GM18868 (cell line): ENCODE measurements at regions not wholly inside any gene's neighbourhood (a gene's known extent, or its start where the extent isn't known, plus 50 kb on each side); places are given as distances from the start of the nearest gene placed in this dataset.

Source experiments
- ATAC-seq: cut with Tn5 transposase; IDR thresholded peaks from one replicate; pipeline ENCODE4 v1.9.1; 2021; ENCODE audit warnings: mild to moderate bottlenecking, moderate library complexity; ENCODE audit not compliant: unreplicated experiment

DNA sequence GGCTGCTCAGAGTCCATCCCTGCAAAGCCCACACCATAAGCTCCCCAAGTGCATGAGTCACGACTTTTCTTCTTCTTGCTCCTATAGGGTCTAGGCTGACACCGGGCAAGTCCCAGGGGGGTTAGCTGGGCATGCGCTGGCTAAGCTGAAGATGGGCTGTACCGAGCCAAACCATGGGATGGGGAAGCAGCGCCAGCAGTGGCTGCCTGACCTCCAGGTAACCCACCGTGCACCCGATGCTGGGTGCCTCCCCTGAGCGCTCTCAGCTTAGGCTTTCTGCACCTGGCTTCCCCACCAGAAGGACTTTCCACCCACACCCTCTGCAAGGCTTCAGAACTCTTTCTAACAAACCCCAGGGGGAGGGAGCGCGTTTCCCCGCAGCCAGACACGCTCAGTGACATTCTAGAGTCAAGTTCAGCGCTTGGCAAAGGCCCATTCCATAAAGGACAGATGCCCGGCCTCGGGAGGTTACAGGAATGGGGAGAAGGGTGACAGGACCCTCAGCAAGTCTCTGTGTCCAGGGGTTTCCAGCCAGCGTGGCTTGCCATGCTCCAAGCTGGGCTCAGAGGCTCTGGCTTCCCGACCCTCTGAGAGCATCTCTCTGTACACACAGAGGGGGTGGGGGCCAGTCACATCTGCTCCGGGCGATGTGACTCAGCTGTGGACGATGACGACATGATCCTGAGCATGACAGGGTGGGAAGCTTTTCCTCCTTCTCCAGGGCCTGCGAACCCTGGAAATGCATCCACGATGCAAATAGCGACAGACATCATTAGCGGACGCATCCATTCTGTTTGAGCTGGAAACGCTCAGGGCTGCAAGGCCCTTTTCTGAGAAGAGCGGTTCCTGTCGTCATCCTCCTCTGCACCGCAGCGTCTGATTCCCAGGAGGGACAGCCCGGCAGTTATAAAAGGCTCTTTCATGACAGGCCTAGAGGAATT, 107.8 kb downstream of the SIK1 start:
- no peak for ATAC-seq

DNA sequence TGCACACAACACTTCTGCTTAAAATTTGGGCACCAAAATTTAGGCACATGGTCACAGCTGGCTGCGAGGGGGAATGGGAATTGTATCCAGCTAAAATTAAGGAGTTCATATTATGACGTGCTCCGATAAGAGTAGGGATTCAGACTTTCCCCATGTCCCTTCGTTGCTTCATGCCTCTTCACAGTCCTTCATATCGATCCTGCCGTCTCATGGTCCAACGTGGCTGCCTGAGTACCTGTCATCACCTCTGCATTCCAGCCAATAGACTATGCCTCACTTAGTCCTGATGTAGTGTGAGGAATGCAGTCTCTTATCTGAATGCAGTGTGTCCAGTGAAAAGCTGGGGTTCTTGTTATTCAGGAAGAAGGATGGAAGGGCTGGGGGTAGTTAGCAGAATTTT, 108.6 kb downstream of the SIK1 start:
- no peak for ATAC-seq

DNA sequence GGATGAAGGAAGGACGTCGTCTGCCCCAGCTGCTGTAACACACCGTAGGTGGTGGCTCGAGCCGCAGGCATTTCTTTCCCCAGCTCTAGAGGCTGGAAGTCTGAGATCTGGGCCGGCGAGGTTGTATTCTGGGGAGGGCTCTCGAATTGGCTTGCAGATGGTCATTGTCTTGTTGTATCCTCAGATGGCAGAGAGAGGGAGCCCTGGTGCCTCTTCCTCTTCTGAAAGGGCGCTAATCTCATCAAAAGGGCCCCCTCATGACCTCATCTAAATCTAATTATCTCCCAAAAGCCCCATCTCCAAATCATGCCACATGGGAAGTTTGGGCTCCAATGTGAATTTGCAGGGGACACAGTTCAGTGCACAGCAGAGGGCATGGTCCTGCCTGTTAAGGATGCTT, 109.0 kb downstream of the SIK1 start:
- ATAC-seq, result no peak

DNA sequence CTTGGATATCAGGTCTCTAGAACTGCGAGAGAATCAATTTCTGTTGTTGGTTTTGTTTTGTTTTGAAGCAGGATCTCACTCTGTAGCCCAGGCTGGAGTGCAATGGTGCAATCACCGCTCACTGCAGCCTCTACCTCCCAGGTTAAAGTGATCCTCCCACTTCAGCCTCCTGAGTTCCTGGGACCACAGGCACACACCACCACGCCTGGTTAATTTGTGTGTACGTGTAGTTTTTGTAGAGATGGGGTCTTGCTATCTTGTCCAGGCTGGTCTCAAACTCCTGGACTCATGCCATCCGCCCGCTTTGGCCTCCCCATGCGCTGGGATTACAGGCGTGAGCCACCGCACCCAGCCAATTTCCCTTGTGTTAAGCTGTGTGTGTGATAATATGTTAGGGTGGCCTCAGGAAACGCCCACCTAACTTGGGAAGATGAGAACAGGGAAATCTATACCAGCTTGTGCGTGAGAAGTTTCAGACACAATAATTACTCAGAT, 109.6 kb downstream of the SIK1 start:
- no peak for ATAC-seq

DNA sequence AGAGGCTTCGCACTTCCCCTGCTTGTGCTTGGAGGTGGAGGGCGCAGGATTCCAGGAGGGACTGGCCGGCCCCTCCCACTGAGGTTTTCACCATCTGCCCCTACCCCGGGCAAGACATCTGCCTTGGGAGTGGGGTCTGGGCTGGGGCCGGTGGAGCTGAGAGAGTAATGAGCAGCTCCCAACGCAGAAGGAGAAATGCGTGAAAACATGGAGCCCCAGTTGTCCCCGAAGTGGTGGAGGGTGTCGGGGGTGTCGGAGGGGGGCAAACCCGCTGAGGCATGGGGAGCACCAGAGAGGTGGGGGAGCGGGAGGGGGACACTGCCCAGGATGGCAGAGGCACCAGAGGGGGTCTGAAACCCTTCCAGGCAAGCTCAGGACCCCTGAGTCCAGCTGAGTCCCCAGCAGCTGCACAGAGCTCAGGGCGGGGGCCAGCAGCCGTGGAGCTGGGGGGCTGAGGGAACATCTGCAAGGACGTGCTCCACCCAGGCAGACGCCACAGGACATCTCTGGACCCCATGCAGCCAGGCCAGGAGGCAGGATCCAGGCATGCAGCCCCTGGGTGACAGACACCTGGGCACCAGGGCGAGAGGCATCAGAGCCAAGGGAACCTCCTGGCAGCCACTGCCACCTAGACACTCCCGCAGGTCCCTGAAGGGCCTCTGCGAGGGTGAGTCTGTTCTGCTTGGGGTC, 110.6 kb downstream of the SIK1 start:
- ATAC-seq, result no peak

DNA sequence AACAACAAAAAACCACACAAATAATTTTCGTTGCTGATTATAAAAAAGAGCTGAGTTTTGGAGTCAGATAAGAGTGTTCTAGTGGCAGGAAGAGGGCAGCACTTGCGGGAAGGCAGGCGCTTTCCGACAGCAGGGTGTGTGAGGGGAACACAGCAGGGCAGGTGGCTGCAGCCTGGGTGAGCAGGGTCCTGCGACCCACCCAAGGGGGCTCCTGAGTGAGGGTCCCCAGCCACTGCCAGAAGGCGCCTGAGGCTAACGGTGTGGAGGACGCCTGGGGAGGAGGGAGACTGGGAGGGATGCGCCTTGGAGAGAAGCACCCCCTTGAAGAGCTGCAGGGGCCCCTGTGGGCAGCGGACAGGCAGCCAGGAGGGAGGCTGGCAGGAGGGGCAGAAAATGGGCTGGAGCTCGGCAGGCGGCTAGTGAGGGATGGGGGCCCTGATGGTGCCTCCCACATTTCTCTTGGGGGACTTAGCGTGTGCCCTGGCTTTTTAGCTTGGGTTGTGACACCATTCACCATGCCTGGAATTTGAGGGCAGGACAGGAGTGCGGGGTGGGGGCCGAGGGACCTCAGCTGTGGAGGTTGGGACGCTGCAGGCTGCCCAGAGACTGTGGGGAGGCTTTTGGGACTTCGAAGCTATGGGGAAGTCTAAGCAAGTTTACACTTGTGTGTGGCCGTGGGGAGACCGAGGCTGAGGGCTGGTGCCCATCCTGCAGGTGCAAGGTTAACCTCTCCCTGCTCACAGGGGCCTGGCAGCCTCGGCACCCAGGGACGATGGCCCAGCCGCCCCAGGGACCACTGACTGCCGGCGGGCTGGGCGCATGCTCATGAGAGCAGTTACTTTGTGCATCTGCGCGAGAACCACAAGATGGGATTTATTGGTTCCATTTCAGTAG, 111.4 kb downstream of the SIK1 start:
- ATAC-seq, result no peak

DNA sequence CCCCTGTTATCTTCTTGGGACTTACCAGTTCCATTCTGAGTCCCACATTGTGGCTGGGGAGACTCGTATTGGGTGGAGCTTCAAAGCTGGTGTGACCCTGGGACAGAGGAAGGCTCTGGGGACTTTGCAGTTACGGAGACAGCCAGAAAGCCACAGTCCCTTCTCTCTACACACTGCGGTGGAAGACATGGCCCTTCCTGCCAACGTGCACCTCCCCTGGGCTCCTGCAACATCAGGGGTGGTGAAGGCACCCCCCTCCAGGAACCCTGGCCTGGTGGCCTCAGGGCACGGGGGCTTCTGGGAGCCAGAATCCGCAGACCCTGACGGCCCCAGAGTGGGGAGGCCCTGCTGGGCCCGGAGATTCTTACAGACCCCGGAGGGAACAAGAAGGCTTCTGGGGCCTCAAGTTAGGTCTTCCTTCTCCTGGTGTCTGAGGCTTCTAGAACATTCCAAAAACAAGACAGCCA, 113.0 kb downstream of the SIK1 start:
- no peak for ATAC-seq

DNA sequence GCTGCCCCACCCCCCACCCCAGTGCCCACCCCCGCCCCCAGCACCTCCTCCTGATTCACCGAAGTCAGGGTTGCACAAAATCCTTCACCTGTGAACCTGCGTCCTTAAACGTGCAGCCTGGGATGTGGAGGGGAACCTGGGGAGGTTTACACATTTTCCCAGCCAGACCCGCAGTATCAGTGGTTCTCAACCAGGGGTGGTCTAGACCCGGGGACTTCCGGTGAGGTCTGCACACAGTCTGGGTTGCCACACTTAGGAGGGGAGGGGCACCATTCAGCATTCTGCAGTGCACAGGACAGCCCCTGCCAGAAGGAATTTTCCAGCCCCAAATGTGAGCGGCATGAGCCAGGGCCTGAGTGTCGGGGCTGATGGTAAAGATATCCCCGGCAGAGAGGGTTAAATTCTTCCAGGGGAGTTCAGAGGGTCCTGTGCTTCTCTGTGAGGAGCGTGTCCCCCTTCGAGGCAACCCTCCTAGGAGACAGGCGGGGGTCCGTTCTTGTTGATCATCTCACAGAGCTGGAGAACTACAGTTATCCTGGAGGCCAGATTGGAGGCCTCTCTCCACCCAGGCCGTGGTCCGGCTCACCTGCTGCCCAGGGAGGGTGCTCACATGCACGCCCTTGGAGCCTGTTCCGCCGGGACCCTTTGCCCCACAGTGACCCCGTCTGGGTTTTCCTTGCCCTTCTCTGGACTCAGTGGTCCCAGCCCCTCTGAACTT, 113.6 kb downstream of the SIK1 start:
- ATAC-seq, result no peak

DNA sequence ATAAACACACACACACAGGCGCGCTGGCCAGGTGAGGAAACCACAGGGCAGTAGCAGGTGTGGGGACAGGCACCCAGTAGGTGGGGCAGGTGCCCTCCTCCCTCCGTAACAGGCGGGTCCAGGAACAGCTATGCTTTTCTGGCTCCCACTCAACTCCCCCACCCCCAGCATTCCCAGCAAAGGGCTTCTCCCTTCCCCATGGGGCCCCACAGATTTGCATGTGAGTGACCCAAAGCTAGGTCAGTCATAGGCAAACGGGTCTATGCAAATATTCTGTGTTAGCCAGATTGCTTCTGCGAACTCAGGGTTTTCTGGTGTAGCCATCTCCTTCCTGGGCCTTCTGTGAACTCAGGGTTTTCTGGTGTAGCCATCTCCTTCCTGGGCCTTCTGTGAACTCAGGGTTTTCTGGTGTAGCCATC, 114.2 kb downstream of the SIK1 start:
- no peak for ATAC-seq

DNA sequence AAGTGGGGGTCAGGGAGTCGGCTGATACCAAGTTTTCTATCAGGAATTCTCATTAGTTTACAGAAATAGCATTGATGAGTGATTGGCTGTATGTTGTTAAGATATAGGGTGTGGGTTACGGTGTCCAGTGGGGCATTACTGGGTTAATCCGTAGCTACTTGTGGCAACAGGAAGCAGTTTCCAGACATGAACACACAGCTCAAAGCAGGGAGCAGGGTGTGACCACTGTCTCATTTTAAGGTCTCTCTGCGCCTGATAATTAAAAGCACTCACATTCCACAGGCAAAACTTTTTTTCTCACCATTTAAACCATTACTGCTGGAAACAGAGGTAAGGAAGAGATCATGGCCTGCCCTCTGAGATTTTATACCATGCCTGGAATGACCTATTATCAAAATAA, 114.9 kb downstream of the SIK1 start:
- no peak for ATAC-seq

DNA sequence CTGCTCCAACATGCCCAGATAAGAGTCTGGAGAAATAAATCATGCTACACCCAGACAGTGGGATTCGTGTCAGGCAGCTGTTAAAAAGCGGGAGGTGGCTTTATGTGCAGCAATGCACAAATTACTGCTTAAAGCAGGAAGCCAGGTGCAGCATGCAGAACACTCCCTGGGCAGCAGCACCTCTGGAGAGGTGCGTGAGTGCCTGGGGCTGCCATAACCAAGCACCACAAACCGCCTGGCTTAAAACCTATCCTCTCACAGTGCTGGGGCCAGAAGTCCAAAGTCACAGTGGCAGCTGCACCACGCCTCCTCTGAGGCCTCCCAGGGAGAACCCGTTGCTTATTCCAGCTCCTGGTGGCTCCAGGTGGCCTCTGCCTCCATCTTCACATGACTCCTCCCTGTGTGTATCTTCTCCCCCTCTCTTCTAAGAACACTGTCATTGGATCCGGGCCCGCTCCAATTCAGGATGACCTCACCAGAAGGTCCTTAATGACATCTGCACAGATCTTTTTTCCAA, 115.6 kb downstream of the SIK1 start:
- no peak for ATAC-seq

DNA sequence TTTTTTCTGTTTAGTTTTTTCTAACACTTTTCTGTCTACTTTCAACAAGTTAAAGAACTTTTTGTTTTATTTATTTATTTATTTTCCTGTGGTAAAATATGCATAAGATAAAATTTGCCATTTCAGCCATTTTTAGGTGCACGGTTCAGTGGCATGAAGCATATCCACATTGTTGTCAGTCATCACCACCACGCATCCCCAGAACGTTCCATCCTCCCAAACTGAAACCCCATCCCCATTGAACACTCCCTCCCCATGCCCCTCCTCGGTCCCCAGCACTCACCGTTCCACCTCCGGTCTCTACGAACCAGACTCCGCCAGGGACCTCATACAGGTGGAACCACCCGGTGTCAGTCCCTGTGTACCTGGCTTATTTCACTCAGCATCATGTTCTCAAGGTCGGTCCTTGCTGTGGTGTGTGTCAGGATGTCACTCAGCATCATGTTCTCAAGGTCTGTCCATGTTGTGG, 118.1 kb downstream of the SIK1 start:
- no peak for ATAC-seq

DNA sequence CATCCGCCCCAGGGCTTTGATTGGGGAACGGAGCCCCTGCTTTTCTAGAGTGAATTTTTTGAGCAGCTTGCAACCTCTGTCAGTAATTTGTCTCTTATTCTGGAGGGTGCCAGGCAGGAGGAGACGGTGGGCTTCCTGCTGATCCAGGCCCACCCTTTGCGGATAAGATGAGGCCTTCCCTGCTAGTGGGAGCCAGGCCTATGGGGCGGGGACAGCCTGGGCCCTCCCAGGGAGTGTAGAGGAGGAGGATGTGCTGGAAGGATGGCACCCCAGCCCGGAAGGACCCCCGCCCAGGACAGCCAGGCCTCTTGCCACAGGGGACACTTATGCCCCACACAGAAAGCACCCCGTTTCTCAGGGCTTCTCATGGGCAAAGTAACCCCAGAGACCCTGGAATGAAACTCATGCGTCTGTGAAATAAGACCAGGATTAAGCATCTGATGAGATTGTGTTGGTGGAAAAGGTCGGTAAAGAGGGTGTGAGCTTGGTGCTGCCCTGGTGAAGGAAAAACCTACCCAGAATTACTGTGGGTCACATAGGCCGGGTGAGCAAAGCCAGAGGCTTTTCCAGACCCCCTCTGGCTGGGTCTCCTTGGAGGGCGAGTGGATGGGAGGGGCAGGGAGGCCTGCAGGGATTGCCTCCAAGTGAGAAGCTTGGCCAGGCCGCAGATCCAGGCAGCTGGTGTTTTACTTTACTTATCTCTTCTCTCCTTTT, 118.7 kb downstream of the SIK1 start:
- no peak for ATAC-seq

DNA sequence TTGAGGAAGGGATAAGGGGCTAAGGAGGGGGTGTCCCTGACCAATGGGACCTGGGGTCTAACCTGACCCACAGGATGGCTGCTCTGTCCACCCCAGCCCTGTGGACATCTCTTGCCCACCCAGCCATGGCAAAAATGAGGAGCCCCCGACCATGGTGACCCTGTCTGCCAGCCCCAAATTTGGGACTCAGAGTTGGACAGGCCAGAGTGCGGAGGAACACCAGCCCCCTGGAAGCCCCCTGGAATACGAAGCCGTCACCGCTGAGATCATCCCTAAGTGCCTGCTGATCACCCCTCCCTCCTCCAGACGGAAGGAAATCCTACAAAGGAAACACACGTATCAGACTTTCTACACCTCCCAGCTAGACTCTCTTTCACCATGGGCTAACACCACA, 119.3 kb downstream of the SIK1 start:
- ATAC-seq, result no peak

DNA sequence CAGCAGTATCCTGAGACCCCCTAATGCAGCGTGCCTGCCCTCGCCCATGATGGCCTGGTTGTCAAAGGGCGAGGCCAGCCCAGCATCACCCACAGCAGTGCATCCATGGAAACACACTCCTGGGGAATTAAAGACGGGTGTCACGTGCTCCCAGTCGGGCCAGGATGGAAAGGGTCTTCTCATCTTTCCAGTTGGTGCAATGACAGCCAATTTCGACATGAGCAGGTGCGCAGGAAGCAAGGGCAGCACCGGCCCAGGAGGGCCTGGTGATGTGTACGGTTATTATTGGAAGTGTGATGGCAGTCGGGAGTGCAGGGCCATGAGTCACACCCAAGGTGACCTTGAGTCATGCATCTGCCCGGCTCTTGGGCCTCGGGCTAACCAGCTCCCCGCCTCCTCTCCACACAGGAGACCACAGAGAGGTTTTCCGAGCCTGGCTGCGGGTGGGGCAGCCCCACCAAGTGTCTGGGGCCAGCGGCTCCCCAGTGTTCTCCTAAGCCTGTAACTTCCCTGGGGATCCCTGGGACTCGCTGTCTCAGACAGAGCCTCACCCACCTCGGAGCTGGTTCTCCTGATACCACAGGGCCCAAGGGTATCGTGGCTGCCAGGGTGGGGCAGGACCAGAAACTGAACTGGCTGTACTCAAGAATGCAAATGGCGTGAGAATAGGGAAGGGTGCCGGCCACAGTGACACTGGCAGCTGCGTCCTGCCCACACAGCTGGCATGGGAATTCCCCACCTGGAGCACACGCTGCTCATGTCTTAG, 119.8 kb downstream of the SIK1 start:
- peak; percentile 57 for ATAC-seq

DNA sequence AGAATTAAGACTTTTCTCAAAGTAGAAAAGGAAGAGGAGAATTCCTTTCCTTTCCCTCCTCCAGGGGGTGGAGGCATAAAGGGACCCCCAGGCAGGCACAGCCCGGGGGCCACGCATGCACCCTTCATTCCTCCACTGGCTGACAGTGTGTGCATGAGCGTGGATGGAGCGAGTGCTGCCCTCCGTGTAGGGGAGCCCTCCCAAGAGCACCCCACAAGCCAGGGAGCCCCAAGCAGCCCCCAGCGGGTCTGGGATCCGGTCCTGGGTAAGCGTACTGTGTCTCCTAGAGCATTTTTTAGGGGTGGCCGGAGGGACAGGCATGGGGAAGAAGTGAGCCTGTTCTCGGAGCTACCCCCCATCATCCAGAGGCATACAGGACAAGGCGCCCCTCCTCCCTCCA, 120.5 kb downstream of the SIK1 start:
- ATAC-seq, result no peak

DNA sequence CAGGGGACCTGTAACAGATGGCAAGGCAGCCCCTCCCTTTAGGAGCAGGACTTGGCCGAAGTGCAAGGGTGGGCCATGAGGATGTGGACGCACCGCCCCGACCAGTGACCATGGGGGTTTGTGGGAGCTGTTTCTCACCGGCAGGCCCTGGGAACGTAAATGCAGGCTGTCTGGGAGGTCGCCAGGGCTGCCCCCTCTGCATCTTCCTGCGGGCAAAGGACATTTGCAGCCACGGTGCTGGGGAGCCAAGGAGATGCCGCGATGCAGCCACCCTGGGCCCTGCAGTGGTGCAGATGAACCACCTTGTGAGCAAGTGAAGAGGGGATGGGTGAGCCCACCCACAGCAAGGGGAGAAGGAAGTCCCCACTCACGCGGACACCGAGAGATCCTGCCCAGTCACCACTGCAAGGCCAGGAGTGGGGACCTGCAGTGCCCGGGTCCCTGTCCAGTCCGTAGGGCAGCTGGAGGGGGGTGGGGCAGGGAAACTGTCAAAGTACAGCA, 121.1 kb downstream of the SIK1 start:
- ATAC-seq, result no peak

DNA sequence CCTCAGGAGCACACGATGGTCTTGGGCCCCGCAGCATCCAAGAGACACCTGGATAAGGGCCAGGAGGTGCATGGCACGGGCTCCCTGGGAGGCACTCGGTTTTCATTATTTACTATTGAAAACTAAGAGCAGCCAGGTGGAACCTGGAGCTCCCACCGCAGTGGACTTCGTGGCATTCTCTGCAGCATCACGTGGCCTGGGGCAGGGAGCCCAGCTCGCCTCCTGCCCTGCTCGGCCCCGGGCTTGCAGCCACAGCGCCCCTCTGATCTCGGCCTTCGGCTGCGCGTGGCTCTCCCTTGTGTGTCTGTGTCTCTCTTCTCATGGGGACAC, 121.6 kb downstream of the SIK1 start:
- ATAC-seq, result no peak
